RWPE1 (cell line): ENCODE measurements at regions not wholly inside any gene's neighbourhood (a gene's known extent, or its start where the extent isn't known, plus 50 kb on each side); places are given as distances from the start of the nearest gene placed in this dataset.

Experiments
- CTCF ChIA-PET: fragments of 350-600 bp; sonication (Branson Sonifier 250); formaldehyde crosslinking; extraction: SDS; loops from one replicate; lab custom pipeline; 2021; lab: Yijun Ruan, JAX
- POLR2A ChIA-PET: fragments of 400-600 bp; formaldehyde crosslinking; extraction: SDS; loops from one replicate; lab custom pipeline; 2020; ENCODE audit warnings: antibody characterized with exemption; ENCODE audit not compliant: low non-redundant PET; lab: Yijun Ruan, JAX
- DNase-seq: peaks from one replicate; pipeline ENCODE4 v3.0.0; 2012; ENCODE audit warnings: low spot score
- H3K27ac ChIP-seq: fragments of 450-650 bp; 2 replicates; pipeline ENCODE4 v1.5.1; 2017
- TF ChIP-seq, protein P1 (sequence below): fragments of 450-650 bp; conservative IDR thresholded peaks from 2 replicates; pipeline ENCODE4 v1.5.1; 2017; ENCODE audit warnings: low read depth, mild to moderate bottlenecking

DNA sequence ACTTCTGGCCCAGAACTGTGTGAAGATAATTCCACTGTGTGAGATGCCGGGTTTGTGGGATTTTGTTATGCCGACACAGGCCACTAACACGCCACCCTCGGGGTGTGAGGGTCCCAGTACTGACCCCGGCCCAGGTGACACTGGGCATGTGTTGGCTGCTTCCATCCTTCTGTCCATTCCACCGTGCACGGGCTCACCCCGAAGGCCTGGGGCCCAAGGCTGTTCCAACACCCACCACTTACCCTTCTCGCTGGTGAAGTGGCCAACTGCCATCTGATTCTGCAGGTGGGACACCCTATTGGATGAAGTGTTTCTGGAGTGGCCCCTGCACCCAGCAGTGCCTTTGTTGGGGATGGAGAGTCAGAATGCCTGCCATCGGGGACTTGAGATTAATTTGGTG lies 1307.5 kb downstream of the BRD1 start:
- H3K27ac ChIP-seq = no peak overlapping the region
- ChIA-PET POLR2A (no interaction called here), CTCF (no interaction called here)
- TF ChIP-seq, protein P1, sequence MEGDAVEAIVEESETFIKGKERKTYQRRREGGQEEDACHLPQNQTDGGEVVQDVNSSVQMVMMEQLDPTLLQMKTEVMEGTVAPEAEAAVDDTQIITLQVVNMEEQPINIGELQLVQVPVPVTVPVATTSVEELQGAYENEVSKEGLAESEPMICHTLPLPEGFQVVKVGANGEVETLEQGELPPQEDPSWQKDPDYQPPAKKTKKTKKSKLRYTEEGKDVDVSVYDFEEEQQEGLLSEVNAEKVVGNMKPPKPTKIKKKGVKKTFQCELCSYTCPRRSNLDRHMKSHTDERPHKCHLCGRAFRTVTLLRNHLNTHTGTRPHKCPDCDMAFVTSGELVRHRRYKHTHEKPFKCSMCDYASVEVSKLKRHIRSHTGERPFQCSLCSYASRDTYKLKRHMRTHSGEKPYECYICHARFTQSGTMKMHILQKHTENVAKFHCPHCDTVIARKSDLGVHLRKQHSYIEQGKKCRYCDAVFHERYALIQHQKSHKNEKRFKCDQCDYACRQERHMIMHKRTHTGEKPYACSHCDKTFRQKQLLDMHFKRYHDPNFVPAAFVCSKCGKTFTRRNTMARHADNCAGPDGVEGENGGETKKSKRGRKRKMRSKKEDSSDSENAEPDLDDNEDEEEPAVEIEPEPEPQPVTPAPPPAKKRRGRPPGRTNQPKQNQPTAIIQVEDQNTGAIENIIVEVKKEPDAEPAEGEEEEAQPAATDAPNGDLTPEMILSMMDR = no peak
- no peak for DNase-seq

DNA sequence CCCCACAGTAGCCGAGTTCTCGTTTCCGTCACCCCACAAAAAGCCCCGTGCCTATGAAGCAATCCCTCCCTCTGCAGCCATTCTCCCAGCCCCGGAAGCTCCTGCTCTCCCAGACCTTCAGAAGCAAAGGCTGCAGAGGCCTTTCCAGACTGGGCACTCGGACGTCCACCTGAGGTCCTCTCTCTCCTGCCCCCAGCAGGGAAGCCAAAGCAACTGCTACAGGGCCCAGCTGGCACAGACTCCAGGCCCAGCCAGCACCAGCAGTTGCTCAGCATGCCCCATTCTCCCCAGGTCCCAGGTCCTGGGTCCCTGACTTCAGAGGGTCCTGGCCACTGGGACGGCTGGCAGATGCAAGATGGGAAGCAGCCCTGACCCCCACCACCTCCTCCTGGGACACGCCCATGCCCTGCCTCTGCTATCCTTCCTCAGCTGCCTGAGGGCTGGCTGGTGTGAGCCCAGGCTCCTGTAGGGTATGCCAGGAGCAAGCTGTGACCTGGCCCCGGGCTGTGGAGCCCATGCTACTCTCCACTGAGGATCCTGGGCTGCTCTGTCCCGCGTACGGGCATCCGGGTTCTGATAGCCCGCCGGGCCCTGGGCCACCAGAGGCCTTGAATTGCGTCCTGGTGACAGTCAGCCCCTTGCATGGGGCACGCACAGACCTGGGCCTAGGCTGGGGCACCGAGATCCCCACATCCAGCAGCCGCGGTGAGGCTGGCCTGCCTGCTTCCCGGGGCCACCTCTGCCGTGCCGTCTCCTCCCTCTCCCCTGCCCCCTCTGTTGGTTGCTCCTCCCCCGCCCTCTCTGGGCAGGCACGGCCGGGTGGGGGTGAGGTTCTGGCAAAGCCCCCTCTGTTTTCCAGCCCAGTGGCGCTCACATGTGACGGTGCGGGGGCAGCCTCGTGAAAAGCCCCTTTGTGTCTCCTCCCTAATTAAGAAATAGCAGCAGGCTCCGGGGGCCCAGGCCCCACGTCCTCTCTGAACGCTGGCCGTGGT lies 1310.3 kb downstream of the BRD1 start:
- no peak overlapping the region for H3K27ac ChIP-seq

GRCh38 chr22:48516571-48516970 lies 1311.1 kb downstream of the BRD1 start:
- H3K27ac ChIP-seq = no peak overlapping the region
- no peak for DNase-seq
- TF ChIP-seq, protein P1 = no peak
- CTCF ChIA-PET = no interaction called here
- POLR2A ChIA-PET = no interaction called here

More for the DNA sequence above, 1310.3 kb downstream of the BRD1 start:
- ChIA-PET CTCF (interaction anchor here (0.6 kb wide), 1 partner anchor 979 kb away, joined by 5 read pairs; no protein-coding TSS in a partner anchor), POLR2A (no interaction called here)
- TF ChIP-seq, protein P1 = no peak
- DNase-seq = no peak

GRCh38 chr22:48515571-48516200 lies 1312.0 kb downstream of the BRD1 start:
- H3K27ac ChIP-seq = no peak overlapping the region
- TF ChIP-seq, protein P1 = no peak
- DNase-seq = no peak
- ChIA-PET CTCF (interaction anchor here (0.7 kb wide), 1 partner anchor 13 kb away, joined by 4 read pairs; no protein-coding TSS in a partner anchor), POLR2A (no interaction called here)

DNA sequence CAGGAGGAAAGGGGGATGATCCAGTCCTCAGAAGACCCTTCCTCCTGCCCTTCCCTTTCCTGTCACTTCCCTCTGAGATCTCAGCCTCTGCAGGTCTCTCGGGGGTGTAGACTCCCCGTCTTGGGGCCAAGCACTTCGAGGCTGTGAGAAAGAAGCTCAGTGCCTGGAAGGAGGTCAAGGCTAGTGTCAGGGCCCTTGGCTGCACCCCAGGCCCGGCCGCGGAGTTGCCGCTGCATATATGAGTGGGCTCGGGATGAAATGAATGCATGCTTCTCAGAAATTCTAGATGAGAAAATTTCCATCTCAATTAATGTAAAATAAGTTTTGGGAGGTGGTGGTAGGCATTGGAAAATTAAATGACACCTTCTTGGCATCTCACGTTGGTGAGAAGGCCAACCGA lies 1313.7 kb downstream of the BRD1 start:
- CTCF ChIA-PET = no interaction called here
- TF ChIP-seq, protein P1 = no peak
- no peak for DNase-seq
- no peak overlapping the region for H3K27ac ChIP-seq
- POLR2A ChIA-PET = no interaction called here

DNA sequence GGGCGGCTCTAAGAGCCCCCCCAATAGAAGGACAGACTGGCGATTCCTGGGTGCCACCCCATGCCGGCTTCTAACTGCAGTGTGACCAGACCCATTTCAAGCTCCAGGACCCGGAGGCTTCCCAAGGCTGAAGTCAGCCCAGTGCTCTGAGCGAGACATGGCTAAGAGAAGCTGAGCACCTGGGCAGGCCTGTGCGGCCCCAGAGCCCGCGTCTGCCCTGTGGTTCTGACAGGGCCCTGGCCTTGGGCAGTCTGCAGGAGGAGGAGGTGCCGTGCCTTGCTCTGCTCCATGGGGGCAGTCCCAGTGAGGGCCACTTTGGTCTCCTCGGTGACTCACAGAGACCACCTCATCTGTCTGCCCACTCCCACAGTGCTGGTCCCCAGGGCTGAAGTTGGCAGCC lies 1314.2 kb downstream of the BRD1 start:
- CTCF ChIA-PET = no interaction called here
- POLR2A ChIA-PET = no interaction called here

More for the DNA sequence above, 1314.2 kb downstream of the BRD1 start:
- TF ChIP-seq, protein P1 = no peak
- DNase-seq = no peak
- H3K27ac ChIP-seq = no peak overlapping the region
